ENCODE measurements at regions not wholly inside any gene's neighbourhood (a gene's known extent, or its start where the extent isn't known, plus 50 kb on each side); places are given as distances from the start of the nearest gene placed in this dataset.
"Not testable (repeated sequence)": the region's sequence is repeated elsewhere in the genome, so short reads cannot be mapped to it uniquely, and the experiment has no call there.

DNA sequence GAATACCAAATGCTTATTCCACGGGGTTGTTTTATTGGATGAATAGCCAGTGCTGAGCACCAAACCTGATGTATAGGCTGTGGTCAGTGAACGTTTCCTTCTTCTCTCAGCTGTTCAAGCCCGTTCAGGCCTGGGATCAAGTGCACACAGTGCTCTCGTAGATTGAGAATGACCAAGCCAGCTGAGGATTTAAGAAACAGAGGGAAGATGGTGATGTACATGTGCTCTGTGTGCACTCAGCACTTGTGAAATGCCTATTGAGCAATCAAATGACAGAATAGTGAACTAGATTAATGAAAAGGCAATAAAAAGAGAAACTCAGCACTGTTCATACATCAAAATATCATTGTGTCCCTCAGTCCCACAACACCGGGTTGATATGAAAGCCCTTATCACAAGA, 302.5 kb downstream of the BMPER start:
- DNase-seq (ENCODE audit: low read depth in 2 of 2): no peak

DNA sequence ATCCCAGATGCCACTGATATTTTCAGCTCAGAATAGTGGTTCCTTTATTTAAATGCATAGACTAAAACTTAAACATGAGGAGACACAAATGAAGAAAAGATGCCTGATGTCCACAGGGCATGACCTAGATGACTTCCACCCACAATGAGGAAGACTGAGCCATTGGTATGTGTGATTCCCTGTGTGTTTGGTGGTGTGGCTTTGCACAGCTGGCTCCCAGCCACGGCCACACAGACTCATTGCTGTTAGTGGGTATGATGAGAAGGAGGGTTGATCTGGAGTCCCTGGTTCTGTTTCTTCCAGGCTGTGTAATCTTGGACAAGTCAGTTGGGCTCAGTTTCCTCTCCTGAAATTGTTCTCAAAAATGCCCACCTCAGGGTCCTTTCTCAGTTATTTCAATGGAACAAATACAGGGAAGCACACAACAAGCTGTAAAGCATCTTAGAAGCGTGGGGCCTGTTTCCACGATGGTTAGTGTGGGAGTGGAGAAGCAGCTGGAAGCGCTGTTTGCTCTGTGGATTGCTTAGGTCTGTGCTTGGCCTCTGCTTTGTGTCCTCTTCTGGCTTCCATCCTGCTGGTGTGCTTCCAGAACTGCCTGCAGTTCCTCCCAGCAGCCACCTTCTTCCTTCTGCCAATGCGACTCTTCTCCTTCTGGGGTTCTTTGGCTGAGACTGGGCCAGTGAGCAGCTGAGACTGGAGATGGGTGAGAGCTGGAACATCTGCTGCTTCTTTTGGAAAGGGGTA, 303.7 kb downstream of the BMPER start:
- DNase-seq (ENCODE audit: low read depth in 2 of 2): no peak

DNA sequence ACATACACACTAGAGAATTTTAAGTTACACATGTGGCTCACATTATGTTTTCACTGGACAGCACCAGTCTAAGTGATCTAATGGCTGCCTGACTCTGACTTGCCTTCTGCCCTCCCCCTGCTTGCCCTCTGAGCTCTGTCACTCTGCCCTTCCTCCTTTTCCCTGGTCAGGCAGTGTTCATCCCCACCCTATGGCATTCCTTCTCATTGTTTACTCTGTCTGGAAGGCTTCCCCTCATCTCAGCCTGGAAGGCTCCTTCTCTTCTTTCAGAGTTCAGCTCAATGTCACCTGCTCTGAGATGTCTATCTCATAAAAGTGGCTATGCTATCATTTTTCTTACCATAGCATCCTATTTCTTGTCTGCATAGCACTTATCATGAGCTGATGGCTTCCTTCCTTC, 305.7 kb downstream of the BMPER start:
- no peak for DNase-seq (ENCODE audit: low read depth in 2 of 2)

DNA sequence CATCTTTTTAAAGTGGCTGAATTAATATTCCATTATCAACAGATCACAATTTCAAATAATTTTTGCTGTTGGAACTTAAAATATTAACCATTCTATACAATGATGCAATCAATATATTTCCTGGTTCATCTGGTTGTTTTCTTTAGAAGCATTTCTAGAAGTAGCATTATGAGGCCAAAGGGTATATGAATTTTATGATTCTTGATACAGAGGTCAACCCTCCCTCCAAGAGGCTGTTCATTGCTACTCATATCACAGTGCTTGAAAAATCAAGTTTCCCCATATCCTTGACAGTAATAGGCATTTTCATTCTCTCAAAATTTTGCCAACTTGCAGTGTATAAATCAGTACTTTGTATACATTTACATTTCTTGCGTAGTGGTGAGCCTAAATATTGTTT, 312.6 kb downstream of the BMPER start:
- DNase-seq (ENCODE audit: low read depth in 2 of 2): no peak

DNA sequence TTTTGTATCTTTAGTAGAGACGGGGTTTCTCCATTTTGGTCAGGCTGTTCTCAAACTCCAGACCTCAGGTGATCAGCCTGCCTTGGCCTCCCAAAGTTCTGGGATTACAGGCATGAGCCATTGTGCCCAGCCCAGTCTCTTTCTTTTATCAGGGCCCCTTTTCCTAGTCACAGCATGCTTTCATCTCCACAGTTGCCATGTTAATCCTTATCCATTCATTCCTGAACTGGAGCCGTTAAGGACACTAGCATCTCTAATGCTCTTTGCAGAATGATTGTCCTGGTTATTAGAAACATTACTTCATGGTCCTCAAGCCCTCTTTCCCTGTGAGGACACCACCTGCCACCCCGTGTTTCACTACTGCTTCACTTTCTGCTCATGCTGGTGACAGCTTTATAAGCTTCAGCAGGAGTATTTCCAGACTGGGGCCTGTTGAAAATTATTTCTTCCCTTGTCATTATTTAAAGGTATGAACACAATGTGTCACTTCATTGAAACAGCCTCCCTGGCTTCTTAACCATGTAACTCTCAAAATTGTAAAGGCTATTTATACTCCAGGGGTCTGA, 313.9 kb downstream of the BMPER start:
- DNase-seq (ENCODE audit: low read depth in 2 of 2): no peak

DNA sequence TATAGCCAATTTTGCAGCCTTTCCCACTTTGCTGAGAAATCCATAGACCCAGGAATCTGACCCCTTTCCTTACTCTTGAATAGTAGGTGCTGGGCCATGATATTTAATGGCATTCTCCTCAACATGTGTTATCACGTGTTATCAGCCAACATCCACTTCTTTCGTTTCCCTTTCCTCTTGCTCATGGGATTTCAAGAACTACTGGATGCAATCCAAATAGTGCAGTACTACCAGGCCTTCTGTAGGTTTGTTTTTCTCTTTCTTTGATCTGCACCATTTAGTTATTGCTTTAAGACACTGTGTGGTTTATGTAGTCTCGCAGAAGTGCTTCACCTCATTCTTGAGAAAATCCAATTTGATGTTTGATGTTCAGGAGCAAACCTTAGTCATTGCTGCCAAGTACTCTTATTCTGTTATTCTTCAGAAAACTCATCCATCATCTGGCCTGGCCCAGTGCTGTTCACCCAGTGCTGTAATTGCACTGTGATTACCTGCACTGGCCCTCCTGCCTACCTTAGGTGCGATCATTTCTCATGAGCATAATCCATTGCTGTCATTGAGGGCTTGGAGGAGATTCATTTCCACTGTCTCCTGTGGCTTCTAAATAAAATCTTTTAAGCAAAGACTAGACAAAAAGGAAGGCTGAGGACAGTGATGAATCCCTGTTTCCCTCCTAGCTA, 315.3 kb downstream of the BMPER start:
- DNase-seq (ENCODE audit: low read depth in 2 of 2): no peak

DNA sequence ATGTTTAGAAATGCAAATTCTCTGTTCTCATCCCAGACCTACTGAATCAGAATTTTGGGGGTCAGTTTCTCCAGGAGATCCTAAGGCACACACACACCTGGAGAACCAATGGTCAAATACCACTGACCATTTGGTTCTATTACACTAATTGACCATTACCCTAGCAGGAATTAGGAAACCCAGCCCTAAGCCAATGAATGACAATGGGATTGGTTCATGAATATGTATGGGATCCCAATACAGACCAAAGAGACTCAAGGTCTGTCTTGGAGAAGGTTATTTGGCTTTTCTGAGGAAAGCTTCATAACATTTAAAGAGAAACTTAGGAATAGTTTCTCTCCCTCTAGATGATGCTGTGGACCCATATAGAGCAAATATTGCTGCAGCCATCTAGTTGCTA, 317.0 kb downstream of the BMPER start:
- DNase-seq (ENCODE audit: low read depth in 2 of 2): no peak

DNA sequence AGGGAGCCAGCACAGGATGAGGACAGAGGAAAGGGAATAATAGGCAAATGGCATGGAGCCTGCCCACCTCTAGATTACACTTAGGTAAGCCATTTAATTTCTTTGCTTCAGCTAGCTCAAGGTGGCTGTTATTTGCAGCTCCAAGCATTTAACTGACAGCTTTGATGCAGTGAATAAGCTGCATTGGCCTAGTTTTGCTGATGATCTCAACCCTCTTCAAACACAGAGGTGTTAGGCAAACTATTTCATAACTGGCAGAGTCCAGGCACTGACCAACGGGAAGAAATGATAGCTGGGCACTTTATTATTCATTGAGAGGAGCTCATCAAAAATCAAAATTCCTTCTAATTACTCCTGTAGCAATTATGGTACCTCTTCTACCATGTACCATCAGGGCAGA, 317.4 kb downstream of the BMPER start:
- no peak for DNase-seq (ENCODE audit: low read depth in 2 of 2)

DNA sequence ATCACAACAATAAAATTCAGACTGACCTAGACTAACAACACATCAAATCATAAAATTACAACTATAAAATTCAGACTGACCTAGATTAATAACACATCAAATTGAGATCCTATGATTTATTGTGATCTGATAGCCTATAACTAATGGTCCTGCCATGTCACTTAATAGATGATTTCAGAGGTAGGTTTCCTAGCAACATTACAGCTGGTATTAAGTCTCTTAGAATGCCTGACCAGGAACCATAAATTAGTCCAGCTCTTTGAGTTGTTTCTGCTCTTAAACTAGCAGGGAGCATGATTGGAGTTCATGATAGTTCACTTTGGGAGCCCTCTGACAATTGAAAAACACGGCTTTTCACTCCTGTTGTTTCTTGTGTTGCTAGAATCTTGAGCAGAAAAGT, 318.9 kb downstream of the BMPER start:
- DNase-seq (ENCODE audit: low read depth in 2 of 2): no peak

DNA sequence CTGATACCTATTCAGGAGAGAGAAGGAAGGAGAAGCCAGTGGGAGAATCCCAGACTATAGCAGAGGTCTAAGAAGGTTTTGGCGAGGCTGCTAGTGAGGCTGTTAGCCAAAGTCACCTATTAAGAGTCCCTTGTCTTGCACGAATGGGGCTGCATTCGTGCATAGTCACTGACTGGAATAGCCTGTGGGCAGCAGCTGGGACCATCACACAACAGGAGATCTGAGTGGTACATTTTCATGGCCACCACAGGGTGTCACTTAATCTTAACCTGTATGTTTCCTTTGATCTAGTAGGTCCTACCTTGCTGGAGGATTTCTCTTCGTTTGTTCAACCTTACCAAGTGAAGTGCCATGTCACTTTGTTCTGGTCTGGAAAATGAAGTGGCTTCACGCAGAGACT, 319.9 kb downstream of the BMPER start:
- no peak for DNase-seq (ENCODE audit: low read depth in 2 of 2)

DNA sequence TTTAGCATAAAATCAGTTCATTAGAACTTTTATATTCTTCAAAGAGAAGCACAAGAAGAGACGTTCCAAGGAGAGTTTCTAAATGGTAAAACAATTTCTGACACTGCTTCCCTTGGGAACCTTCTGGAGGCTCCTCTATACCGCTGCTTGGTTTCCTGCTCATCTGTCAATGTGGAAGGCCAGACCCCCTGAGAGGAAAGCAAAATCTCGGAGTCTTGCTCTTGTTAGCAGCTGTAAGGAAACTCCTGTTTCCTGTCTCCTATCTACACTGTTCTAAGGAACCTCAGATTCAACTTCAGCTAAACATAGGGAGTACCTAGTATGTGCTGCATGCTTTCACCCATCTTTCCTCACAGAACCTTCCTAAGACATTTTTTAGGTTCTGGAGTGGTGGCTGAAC, 322.2 kb downstream of the BMPER start:
- DNase-seq (ENCODE audit: low read depth in 2 of 2): no peak

DNA sequence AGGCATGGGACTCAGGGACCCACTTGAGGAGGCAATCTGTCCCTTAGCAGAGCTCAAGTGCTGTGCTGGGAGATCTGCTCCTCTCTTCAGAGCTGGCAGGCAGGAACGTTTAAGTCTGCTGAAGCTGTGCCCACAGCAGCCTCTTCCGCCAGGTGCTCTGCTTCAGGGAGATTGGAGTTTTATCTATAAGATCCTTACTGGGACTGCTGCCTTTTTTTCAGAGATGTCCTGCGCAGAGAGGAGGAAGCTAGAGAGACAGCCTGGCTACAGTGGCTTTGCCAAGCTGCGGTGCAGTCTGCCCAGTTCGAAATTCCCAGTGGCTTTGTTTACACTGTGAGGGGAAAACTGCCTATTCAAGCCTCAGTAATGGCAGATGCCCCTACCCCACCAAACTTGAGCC, 329.8 kb downstream of the BMPER start:
- DNase-seq (ENCODE audit: low read depth in 2 of 2): not testable (repeated sequence)

DNA sequence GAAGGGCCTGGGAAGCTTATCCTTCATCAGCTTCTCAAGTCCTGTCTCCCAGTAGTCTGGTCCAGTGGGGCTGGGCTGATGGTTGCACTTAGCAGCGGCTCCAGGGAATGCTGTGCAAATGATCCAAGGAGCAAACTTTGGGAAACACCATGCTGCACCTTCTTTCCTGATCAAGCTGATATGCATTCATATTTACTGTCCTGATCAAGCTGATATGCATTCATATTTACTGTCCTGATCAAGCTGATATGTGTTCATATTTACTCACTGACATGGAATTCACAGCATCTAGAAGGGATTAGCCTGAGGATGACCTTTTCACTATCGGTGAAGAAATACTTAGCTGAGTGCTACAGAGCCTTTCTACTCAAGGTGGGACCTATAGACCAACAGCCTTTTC, 330.7 kb downstream of the BMPER start:
- no peak for DNase-seq (ENCODE audit: low read depth in 2 of 2)

DNA sequence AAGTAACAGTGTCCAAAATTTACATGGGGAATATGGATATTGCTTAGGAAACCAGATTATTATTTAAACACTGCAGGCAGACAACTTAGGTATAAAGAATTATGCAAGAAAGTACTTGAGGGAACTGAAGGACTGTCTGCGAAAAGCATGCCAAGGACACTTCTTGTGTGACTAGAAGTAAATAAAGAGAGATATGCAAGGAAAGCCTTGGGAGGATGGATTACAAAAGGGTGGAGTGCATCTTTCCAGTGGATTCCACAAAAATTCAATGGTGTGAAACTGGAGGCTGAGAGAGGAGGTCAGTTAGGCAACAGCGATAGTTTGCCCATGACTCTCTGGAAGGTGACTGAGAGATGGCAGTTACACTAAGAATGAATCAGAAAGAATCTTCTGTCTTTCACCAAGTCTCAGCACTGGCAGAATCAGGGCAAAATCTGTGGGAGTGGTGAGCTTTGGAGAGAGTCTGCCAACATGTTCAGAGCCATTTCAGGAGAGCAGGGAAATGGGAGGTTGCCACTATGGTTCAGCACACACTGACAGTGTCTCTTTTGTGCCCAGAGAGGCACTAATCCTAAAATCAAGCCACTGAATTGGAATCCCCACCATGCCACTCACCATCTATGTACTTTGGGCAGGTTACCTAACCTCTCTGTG, 331.6 kb downstream of the BMPER start:
- no peak for DNase-seq (ENCODE audit: low read depth in 2 of 2)

DNA sequence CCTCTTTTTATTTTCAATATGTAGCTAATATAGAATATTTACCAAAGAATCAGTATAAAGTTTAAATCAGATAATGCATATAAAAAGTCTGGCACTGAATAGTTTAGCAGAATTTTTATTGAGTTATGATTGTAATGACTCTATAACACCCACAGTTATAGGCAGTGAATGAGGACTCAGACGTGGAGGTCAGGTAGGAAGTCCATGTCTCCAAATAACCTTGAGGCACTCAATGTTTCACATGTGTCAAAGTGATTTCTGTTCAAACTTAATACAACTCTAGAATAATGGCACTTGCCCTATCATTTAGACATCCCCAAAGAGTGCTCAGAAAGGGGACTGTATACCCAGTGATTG, 332.1 kb downstream of the BMPER start:
- DNase-seq (ENCODE audit: low read depth in 2 of 2): no peak

DNA sequence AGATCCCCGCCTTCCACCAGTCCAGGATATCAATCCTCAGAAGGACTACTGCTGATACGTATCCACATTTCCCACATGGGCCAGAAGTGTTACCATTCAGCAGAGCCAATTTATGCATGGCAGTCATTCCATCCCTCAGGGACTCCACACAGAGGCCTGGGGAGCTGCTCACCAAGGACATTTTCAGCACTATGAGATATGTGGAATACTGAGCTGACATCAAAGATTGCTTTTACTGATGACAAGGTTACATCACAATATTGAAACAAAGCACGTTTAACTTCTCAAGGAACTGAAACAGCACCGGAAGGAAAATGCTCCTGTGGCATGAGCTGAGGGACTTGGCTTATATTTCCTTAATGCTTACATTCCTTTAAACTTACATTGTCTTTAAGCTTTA, 335.1 kb downstream of the BMPER start:
- no peak for DNase-seq (ENCODE audit: low read depth in 2 of 2)

DNA sequence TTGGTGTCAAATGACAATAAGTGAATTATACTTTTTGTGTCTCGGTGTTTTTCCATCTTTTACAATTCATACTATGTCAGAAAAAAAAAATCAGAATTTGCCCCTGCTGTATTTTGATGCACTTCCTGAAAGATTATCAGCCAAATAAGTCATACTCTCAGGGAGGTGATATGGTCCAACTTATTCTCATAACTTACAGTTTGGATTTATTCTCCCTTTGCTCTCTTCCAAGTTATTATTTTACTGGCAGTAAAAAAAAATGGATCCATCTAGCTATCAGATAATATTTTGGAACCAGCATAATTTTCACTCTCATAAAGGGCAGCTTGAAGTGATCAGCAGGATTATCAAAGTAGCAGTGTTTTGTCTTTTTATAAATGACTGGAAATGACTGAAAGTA, 337.1 kb downstream of the BMPER start:
- DNase-seq (ENCODE audit: low read depth in 2 of 2): no peak

DNA sequence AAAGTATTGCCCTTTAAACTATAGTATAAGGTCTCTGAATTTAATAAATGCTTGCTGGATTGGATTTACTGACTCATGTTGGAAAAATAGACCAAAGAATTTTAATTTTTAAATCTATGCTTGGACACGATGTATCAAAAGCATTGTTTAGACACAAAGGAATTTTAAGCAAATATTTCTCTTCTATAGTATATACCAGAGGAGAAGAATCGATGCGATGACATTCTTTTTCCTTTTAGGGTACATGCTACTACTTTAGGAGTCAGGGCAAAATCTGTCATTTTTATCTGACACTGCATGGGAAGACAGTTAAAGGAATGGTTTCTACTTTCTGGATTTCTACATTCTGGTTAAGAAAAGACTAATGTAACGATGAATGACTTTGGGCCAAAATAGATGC, 339.9 kb downstream of the BMPER start:
- no peak for DNase-seq (ENCODE audit: low read depth in 2 of 2)

DNA sequence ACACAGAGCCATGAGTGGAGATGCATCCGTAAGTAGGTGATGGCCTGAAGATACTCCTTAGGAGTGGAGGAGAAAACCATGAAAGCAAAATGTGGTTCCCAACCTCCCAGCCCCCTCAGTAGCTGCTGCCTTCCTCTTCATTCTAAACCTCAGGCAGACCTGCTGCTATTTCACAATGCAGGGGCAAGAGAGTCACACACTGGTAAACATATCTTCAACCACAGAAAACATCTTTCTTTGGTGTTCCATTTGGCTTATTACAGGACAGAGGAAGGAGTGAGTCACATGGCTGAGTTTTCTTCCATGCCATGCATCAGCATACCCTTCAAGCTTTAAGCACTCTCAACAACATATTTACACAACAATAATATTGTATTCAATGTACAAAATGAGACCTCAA, 342.1 kb downstream of the BMPER start:
- DNase-seq (ENCODE audit: low read depth in 2 of 2): no peak

DNA sequence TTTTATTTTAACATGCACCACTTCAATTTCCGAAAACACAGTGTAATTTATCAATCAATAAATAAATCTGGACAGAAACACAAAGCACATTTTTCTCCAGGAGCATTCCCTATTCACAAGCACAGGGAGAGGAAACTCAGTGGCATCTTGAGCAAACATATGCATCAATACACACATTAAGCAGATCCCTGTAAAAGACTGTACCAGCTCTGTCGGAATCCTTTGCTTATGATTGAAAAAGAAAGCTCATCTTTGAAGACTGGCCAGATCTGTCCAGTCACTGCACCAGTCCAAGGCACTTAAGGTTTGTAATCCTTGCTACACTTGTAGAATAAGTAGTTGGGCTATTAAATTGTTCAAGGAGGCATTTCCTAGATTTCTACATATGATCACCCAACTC, 343.9 kb downstream of the BMPER start:
- no peak for DNase-seq (ENCODE audit: low read depth in 2 of 2)

DNA sequence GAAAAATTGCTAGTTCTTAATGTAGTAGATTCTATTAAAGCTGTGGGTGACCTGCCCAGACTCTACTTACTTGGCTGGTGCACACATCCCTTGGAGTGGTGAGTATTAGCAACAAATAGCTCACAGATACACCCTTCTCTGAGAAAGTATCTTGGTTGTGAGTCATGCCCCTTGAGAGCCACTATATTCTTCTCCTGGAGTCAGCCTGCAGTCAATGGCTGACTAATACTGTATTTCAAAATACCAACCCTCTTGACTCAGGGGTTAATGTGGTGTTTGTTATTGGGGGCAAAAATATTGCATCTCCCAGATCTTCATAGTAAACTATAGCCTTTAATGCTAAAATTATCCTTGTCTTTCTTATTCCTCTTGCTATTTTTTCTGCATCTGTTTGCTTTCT, 354.9 kb downstream of the BMPER start:
- no peak for DNase-seq (ENCODE audit: low read depth in 2 of 2)

DNA sequence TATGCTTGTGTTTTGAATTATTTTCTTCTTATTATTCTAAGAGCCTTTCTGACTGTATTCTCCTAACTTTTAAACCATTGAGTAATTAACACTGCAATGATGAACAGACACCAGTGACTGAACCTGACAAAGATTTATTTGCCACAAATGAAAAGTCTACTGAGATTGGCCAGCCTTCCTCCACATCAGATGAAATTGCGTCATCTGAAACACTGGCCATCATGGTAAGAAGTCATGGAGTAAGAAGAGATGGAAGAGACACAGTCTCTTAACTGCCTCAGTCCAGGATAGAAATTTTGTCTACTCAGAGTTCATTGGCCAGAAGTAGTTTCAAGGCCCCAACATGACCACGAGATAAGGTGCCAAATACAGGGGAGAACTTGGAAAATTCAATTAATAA, 357.8 kb downstream of the BMPER start:
- DNase-seq (ENCODE audit: low read depth in 2 of 2): no peak

DNA sequence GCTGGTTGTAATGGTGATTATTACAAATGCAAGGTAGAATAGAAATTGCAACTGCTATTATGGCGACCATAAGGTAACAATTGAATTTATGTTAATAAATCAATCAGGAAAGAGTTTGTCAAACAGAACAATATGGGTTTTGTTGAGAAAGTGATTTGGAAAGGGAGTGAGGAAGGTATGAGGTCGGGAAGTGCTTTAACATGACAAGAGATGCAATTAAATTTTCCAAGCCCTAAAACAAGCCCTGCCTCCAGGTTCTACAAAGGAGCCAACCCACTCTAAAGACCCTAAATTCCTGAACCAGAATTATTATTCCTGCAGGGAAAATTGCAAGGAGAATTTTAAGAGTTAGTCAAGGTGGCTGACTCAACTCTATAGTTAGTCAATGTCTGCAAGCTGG, 363.7 kb downstream of the BMPER start:
- DNase-seq (ENCODE audit: low read depth in 2 of 2): no peak

All from stimulated activated CD8-positive, alpha-beta memory T cell treated with anti-CD3 and anti-CD28 coated beads, Interleukin-2, amount 100 ng/mL, for 48 hours (primary cell).